Astrocyte of the spinal cord (primary cell): ENCODE measurements at regions not wholly inside any gene's neighbourhood (a gene's known extent, or its start where the extent isn't known, plus 50 kb on each side); places are given as distances from the start of the nearest gene placed in this dataset.

ENCODE experiments used
- DNase-seq: peaks from one replicate; pipeline ENCODE4 v3.0.0; 2011; ENCODE audit warnings: low read depth, low spot score
- H3K4me3 ChIP-seq: 2 replicates; pipeline ENCODE4 v1.5.1; 2011; ENCODE audit warnings: low read depth, mild to moderate bottlenecking, low read length, moderate library complexity
- CTCF ChIP-seq: IDR thresholded peaks from 2 replicates; pipeline ENCODE4 v1.5.1; 2012; ENCODE audit warnings: low read depth, mild to moderate bottlenecking, low read length, inconsistent platforms
- in situ Hi-C: cut with HindIII; loops from 2 replicates; pipeline ENCODE4 v1.10.0; 2017; ENCODE audit warnings: low sequenced_read_pairs

GRCh38 chr7:41787651-41788350 is 84.9 kb upstream of the INHBA start:
- in situ Hi-C loops = no loop called here
- H3K4me3 ChIP-seq = no peak overlapping the region
- no peak for DNase-seq
- TF ChIP-seq CTCF = no peak

- no peak overlapping the region for H3K4me3 ChIP-seq
- no peak for DNase-seq
- in situ Hi-C loops = no loop called here
- no peak for TF ChIP-seq CTCF
These were observed 84.1 kb upstream of the INHBA start for GRCh38 chr7:41786944-41787343.

GRCh38 chr7:41786404-41786803 is 83.5 kb upstream of the INHBA start:
- in situ Hi-C loops = no loop called here
- TF ChIP-seq CTCF = no peak
- DNase-seq = no peak
- H3K4me3 ChIP-seq = no peak overlapping the region

GRCh38 chr7:41785840-41786239 is 83.0 kb upstream of the INHBA start:
- no peak for TF ChIP-seq CTCF
- in situ Hi-C loops = no loop called here
- DNase-seq = no peak
- H3K4me3 ChIP-seq = no peak overlapping the region

GRCh38 chr7:41785265-41785664 is 82.4 kb upstream of the INHBA start:
- no peak for DNase-seq
- no peak for TF ChIP-seq CTCF
- no peak overlapping the region for H3K4me3 ChIP-seq
- in situ Hi-C loops = no loop called here

- TF ChIP-seq CTCF = no peak
- in situ Hi-C loops = no loop called here
- no peak for DNase-seq
- H3K4me3 ChIP-seq = no peak overlapping the region
These were observed 77.0 kb upstream of the INHBA start for GRCh38 chr7:41779918-41780317.
